ENCODE measurements at regions not wholly inside any gene's neighbourhood (a gene's known extent, or its start where the extent isn't known, plus 50 kb on each side); places are given as distances from the start of the nearest gene placed in this dataset.

GRCh38 chr9:87238545-87238944, 259.1 kb upstream of the DAPK1 start:
- Histone ChIP-seq H3K9me3 (ENCODE audit: insufficient read depth, low read depth) (no peaks in the 10 kb centered on the region), H3K4me3 (no peak overlapping the region), H3K27ac (no peak overlapping the region), H3F3A (ENCODE audit: insufficient read depth, low read depth) (no peaks in the 10 kb centered on the region), H3K36me3 (ENCODE audit: low read depth) (no peaks in the 10 kb centered on the region), H4K20me1 (ENCODE audit: insufficient read depth) (no peaks in the 10 kb centered on the region), H2AFZ (no peak overlapping the region), H3K79me2 (ENCODE audit: low read depth) (no peaks in the 10 kb centered on the region), H3K4me1 (replicated peaks; ENCODE audit: insufficient read depth) (no peaks in the 10 kb centered on the region), H3K27me3 (ENCODE audit: insufficient read depth, low read depth) (no peaks in the 10 kb centered on the region), H3K9me2 (ENCODE audit: insufficient read depth) (no peaks in the 10 kb centered on the region), H3K4me2 (no peak overlapping the region)
- intact Hi-C loops (cut with micrococcal nuclease; ENCODE audit: unreplicated experiment) = no loop called here
- POLR2A ChIA-PET (ENCODE audit: unreplicated experiment) = no interaction called here
- DNase-seq = no peak
- CTCF ChIA-PET = no interaction called here
- TF ChIP-seq CTCF (conservative IDR thresholded peaks at IDR 0.05) (no peak), EZH2 (IDR thresholded peaks at IDR 0.05; ENCODE audit: low read depth) (no peak)
- no TSS peak for BruUV-seq (replicated peaks)

- no peaks in the 10 kb centered on the region for H3F3A ChIP-seq (ENCODE audit: insufficient read depth, low read depth)
- ChIA-PET POLR2A (ENCODE audit: unreplicated experiment) (no interaction called here), CTCF (no interaction called here)
- no peak for DNase-seq
- no peaks in the 10 kb centered on the region for H3K79me2 ChIP-seq (ENCODE audit: low read depth)
- no peak overlapping the region for H3K4me3 ChIP-seq
- no TSS peak for BruUV-seq (replicated peaks)
- H3K36me3 ChIP-seq (ENCODE audit: low read depth) = no peaks in the 10 kb centered on the region
- H3K4me1 ChIP-seq (replicated peaks; ENCODE audit: insufficient read depth) = no peaks in the 10 kb centered on the region
- no peaks in the 10 kb centered on the region for H3K9me2 ChIP-seq (ENCODE audit: insufficient read depth)
- intact Hi-C loops (cut with micrococcal nuclease; ENCODE audit: unreplicated experiment) = no loop called here
- TF ChIP-seq CTCF (conservative IDR thresholded peaks at IDR 0.05) (no peak), EZH2 (IDR thresholded peaks at IDR 0.05; ENCODE audit: low read depth) (no peak)
- no peaks in the 10 kb centered on the region for H3K27me3 ChIP-seq (ENCODE audit: insufficient read depth, low read depth)
- no peaks in the 10 kb centered on the region for H4K20me1 ChIP-seq (ENCODE audit: insufficient read depth)
- H2AFZ ChIP-seq = no peak overlapping the region
- H3K4me2 ChIP-seq = no peak overlapping the region
- H3K27ac ChIP-seq = no peak overlapping the region
- no peaks in the 10 kb centered on the region for H3K9me3 ChIP-seq (ENCODE audit: insufficient read depth, low read depth)
These were observed 258.4 kb upstream of the DAPK1 start for GRCh38 chr9:87239312-87239711.

- intact Hi-C loops (cut with micrococcal nuclease; ENCODE audit: unreplicated experiment) = no loop called here
- POLR2A ChIA-PET (ENCODE audit: unreplicated experiment) = no interaction called here
- no peaks in the 10 kb centered on the region for H3K9me2 ChIP-seq (ENCODE audit: insufficient read depth)
- no peaks in the 10 kb centered on the region for H3K9me3 ChIP-seq (ENCODE audit: insufficient read depth, low read depth)
- TF ChIP-seq CTCF (conservative IDR thresholded peaks at IDR 0.05) (no peak), EZH2 (IDR thresholded peaks at IDR 0.05; ENCODE audit: low read depth) (no peak)
- no peaks in the 10 kb centered on the region for H3K36me3 ChIP-seq (ENCODE audit: low read depth)
- H3K4me1 ChIP-seq (replicated peaks; ENCODE audit: insufficient read depth) = peaks cover 13% of the 10 kb centered on the region
- H3K79me2 ChIP-seq (ENCODE audit: low read depth) = no peaks in the 10 kb centered on the region
- no peak for DNase-seq
- BruUV-seq (replicated peaks) = no TSS peak
- H2AFZ ChIP-seq = no peak overlapping the region
- no peak overlapping the region for H3K4me2 ChIP-seq
- peaks cover 5% of the 10 kb centered on the region; the same call in 1 of the 2 replicates for H3F3A ChIP-seq (ENCODE audit: insufficient read depth, low read depth)
- CTCF ChIA-PET = no interaction called here
- H3K4me3 ChIP-seq = no peak overlapping the region
- H4K20me1 ChIP-seq (ENCODE audit: insufficient read depth) = no peaks in the 10 kb centered on the region
- no peak overlapping the region for H3K27ac ChIP-seq
- no peaks in the 10 kb centered on the region for H3K27me3 ChIP-seq (ENCODE audit: insufficient read depth, low read depth)
These were observed 254.1 kb upstream of the DAPK1 start for GRCh38 chr9:87243602-87244001.
